RWPE1 (cell line): ENCODE measurements at regions not wholly inside any gene's neighbourhood (a gene's known extent, or its start where the extent isn't known, plus 50 kb on each side); places are given as distances from the start of the nearest gene placed in this dataset.

Experiments
- CTCF ChIA-PET: fragments of 350-600 bp; sonication (Branson Sonifier 250); formaldehyde crosslinking; extraction: SDS; loops from one replicate; lab custom pipeline; 2021; lab: Yijun Ruan, JAX
- POLR2A ChIA-PET: fragments of 400-600 bp; formaldehyde crosslinking; extraction: SDS; loops from one replicate; lab custom pipeline; 2020; ENCODE audit warnings: antibody characterized with exemption; ENCODE audit not compliant: low non-redundant PET; lab: Yijun Ruan, JAX
- DNase-seq: peaks from one replicate; pipeline ENCODE4 v3.0.0; 2012; ENCODE audit warnings: low spot score
- H3K27ac ChIP-seq: fragments of 450-650 bp; 2 replicates; pipeline ENCODE4 v1.5.1; 2017
- TF ChIP-seq, protein P1 (sequence below): fragments of 450-650 bp; conservative IDR thresholded peaks from 2 replicates; pipeline ENCODE4 v1.5.1; 2017; ENCODE audit warnings: low read depth, mild to moderate bottlenecking

DNA sequence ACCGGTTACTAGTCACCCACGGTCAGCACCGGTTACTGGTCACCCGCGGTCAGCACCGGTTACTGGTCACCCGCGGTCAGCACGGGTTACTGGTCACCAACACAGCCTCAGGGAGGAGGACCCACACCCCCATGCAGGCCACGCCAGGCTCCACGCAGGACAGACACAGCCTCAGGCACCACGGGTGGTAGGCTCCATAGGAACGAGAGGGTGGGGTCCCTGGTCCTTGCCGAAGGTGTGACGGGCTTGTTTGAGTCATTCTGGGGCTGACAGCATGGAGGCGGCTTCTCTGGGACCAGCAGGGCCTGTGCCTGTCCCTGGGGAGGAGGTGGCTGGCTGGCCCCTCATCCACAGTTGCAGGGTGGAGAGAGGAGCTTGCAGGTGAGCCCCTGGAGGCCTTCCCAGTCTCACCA, 122.8 kb upstream of the SOX1 start:
- POLR2A ChIA-PET = no interaction called here
- H3K27ac ChIP-seq = no peak overlapping the region
- CTCF ChIA-PET = no interaction called here
- DNase-seq = no peak
- TF ChIP-seq, protein P1, sequence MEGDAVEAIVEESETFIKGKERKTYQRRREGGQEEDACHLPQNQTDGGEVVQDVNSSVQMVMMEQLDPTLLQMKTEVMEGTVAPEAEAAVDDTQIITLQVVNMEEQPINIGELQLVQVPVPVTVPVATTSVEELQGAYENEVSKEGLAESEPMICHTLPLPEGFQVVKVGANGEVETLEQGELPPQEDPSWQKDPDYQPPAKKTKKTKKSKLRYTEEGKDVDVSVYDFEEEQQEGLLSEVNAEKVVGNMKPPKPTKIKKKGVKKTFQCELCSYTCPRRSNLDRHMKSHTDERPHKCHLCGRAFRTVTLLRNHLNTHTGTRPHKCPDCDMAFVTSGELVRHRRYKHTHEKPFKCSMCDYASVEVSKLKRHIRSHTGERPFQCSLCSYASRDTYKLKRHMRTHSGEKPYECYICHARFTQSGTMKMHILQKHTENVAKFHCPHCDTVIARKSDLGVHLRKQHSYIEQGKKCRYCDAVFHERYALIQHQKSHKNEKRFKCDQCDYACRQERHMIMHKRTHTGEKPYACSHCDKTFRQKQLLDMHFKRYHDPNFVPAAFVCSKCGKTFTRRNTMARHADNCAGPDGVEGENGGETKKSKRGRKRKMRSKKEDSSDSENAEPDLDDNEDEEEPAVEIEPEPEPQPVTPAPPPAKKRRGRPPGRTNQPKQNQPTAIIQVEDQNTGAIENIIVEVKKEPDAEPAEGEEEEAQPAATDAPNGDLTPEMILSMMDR = no peak

DNA sequence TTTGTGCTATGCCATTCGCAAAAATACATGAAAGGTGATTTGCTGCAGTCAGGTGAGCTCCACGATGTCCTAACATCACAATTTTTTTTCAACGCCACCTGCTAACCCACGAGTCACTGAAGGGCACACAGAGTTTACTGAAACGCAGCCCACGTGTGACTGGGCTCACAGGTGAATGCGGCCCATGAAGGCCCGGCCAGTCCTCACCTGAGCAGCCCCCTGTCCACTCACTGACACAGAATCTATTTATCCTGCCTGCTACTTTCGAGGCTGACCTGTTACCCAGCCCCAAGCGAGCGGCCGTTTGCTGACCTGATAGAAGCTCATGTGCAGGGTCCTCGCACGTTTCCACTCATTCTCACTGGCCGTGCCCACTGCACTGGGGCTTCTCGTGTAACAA, 121.9 kb upstream of the SOX1 start:
- DNase-seq = no peak
- ChIA-PET POLR2A (no interaction called here), CTCF (interaction anchor here (0.7 kb wide), 1 partner anchor 516 kb away, joined by 3 read pairs; no protein-coding TSS in a partner anchor)
- H3K27ac ChIP-seq = no peak overlapping the region
- TF ChIP-seq, protein P1 = no peak

DNA sequence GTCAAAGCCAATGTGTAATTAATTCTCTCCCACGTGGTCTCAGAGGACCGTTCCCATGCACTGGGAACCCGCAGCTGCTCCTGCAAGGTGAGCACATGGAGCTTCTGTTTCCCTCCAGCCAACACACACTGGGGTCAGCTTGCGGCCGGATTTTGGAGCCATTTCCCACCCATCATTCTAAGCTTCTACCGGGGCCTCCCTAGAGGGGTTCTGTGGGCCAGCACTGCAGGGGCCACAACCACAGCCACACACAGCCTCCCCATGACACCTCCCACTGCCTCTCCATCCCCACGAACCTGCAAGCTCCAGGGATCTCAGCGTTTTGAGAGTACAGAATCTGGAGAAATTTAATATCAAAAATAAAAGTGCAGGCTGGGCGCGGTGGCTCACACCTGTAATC, 120.7 kb upstream of the SOX1 start:
- DNase-seq = no peak
- CTCF ChIA-PET = interaction anchor here (0.6 kb wide), 1 partner anchor 15 kb away, joined by 4 read pairs; no protein-coding TSS in a partner anchor
- TF ChIP-seq, protein P1 = no peak
- POLR2A ChIA-PET = no interaction called here
- H3K27ac ChIP-seq = no peak overlapping the region

DNA sequence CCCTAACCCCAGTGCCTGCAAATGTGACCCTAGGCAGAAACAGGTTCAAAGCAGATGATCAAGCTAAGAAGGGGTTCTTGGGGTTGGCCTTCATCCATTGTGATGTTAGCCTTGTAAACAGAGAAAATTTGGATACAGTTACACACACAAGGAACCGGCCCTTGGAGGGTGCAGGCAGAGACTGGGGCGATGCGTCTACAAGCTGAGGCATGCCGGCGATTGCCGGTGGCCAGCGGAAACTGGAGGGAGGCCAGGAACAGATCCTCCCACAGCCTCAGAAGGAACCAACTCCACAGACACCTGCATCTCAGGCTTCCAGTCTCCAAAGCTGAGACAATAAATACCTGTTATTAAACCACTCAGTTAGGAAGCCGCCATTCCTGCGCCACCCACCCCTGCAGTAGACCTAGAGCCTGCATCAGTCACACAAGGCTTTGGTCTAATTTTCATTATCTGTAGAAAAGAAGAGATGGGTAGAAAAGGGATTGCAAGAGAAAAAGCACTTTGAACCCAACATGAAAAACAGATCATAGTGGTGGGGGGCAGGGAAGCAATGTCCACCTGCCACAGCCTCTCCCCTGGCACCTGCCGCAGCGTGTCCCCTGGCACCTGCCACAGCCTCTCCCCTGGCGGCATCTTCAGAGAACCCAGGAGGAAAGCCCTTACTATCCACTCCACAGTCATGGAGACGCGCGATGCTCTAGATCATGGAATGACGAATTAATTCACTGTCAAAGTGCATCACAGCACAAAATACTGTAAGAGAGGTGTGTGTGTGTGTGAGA, 119.7 kb upstream of the SOX1 start:
- CTCF ChIA-PET = no interaction called here
- peak; percentile 36 for DNase-seq
- POLR2A ChIA-PET = no interaction called here
- TF ChIP-seq, protein P1 = no peak
- H3K27ac ChIP-seq = no peak overlapping the region

DNA sequence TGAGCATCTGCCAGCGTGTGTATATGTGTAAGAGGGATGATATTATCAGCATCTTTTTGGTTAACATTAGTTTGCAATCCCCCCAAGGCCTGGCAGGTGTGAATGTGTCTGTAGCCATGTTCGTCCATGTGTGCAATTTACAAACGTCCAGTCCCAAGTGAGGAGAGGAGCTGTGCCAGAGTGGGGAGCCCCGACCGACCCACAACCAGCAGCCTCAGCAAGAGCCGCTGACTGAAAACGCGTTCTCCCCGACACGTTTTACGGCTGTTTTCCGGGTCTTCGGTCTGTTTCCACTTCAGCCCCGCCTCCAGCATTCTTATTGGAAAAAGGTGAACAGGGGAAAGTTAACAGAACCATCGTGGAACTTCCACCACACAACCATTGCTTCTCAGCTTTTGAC, 119.1 kb upstream of the SOX1 start:
- no peak for DNase-seq
- ChIA-PET CTCF (no interaction called here), POLR2A (no interaction called here)
- no peak overlapping the region for H3K27ac ChIP-seq
- TF ChIP-seq, protein P1 = no peak

DNA sequence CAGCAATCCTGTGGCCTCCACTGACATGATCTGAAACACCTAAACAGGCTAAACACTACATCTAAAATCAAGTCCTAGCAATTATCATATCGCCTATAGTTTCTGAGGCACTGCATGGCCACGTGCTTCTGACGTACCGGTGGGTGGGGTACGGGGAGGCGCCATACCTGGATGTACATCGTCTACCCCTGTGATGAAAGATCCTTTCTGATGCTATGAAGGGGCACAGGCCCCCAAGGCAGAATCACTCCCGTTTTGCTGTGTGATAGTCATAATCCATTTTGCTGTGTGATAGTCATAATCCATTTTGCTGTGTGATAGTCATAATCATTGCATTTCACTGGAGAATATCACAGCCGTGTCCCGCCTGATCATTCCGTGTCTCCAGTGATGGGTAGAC, 118.7 kb upstream of the SOX1 start:
- H3K27ac ChIP-seq = no peak overlapping the region
- TF ChIP-seq, protein P1 = no peak
- POLR2A ChIA-PET = no interaction called here
- no peak for DNase-seq
- CTCF ChIA-PET = no interaction called here
